Retinal pigment epithelial cell (primary cell): ENCODE measurements at regions not wholly inside any gene's neighbourhood (a gene's known extent, or its start where the extent isn't known, plus 50 kb on each side); places are given as distances from the start of the nearest gene placed in this dataset.
A peak's percentile ranks its signal among the peaks of the same experiment; 100 is the strongest.

Experiments
- DNase-seq: peaks from one replicate; pipeline ENCODE4 v3.0.0-alpha.2; 2010; ENCODE audit warnings: low read depth
- H3K4me3 ChIP-seq: 2 replicates; pipeline ENCODE4 v1.5.1; 2011; ENCODE audit warnings: mild to moderate bottlenecking, low read length, control low read depth, moderate library complexity
- TF ChIP-seq, protein P1 (sequence below): conservative IDR thresholded peaks from 2 replicates; pipeline ENCODE4 v1.5.1; 2011; ENCODE audit warnings: low read depth, low read length, control low read depth, inconsistent platforms

GRCh38 chr9:15113288-15113687 lies 193.7 kb downstream of the TTC39B start:
- H3K4me3 ChIP-seq, result no peak overlapping the region
- no peak for DNase-seq
- TF ChIP-seq, protein P1, sequence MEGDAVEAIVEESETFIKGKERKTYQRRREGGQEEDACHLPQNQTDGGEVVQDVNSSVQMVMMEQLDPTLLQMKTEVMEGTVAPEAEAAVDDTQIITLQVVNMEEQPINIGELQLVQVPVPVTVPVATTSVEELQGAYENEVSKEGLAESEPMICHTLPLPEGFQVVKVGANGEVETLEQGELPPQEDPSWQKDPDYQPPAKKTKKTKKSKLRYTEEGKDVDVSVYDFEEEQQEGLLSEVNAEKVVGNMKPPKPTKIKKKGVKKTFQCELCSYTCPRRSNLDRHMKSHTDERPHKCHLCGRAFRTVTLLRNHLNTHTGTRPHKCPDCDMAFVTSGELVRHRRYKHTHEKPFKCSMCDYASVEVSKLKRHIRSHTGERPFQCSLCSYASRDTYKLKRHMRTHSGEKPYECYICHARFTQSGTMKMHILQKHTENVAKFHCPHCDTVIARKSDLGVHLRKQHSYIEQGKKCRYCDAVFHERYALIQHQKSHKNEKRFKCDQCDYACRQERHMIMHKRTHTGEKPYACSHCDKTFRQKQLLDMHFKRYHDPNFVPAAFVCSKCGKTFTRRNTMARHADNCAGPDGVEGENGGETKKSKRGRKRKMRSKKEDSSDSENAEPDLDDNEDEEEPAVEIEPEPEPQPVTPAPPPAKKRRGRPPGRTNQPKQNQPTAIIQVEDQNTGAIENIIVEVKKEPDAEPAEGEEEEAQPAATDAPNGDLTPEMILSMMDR, result no peak

DNA sequence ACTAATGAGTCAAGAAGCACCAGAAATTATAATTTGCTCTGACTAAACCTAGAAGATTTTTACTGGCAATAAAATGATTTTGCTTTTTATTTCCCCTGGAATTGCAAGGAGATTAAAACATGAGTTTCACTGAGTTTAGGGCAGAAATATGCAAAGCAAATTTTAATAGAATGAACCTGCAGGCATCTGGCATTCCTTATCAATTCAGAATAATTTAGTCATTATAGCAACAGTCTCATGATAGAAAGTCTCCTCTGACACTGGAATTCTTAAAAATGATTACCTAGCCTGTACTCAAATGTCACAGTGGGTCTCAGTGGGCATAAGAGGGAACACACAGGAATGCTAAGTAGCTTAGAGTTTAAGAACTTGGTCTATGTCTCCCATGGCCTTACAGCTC lies 195.9 kb downstream of the TTC39B start:
- DNase-seq, result no peak
- no peak overlapping the region for H3K4me3 ChIP-seq
- TF ChIP-seq, protein P1, result no peak

- no peak overlapping the region for H3K4me3 ChIP-seq
- TF ChIP-seq, protein P1, result peak; percentile 88
- DNase-seq, result no peak
These were observed 194.7 kb upstream of the FREM1 start for GRCh38 chr9:15104826-15105420.

GRCh38 chr9:15103290-15103689 lies 193.1 kb upstream of the FREM1 start:
- no peak for DNase-seq
- TF ChIP-seq, protein P1, result no peak
- no peak overlapping the region for H3K4me3 ChIP-seq

GRCh38 chr9:15101095-15101494 lies 190.9 kb upstream of the FREM1 start:
- TF ChIP-seq, protein P1, result no peak
- DNase-seq, result no peak

GRCh38 chr9:15100571-15100970 lies 190.3 kb upstream of the FREM1 start:
- no peak for DNase-seq
- H3K4me3 ChIP-seq, result no peak overlapping the region
- TF ChIP-seq, protein P1, result no peak

More at GRCh38 chr9:15101095-15101494, 190.9 kb upstream of the FREM1 start:
- no peak overlapping the region for H3K4me3 ChIP-seq

DNA sequence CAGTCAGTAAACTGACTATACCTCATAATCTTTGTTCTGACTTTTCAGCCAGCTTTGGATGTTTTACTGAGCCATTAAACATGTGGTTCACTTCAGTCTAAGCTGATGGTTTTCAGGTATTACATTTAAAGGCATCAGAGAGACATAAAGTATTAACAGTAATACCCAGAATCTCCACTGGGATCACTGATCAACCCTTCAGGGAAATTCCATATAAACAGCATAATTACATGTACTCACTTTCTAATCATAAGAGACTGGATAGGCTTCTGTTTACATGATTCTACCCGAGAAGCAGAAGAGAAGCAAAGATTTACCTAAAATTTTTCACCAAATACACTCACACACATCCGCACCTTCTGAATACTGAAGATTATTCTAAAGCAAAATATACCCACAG lies 186.7 kb upstream of the FREM1 start:
- TF ChIP-seq, protein P1, result no peak
- DNase-seq, result no peak
- no peak overlapping the region for H3K4me3 ChIP-seq
